ENCODE measurements at regions not wholly inside any gene's neighbourhood (a gene's known extent, or its start where the extent isn't known, plus 50 kb on each side); places are given as distances from the start of the nearest gene placed in this dataset.

DNA sequence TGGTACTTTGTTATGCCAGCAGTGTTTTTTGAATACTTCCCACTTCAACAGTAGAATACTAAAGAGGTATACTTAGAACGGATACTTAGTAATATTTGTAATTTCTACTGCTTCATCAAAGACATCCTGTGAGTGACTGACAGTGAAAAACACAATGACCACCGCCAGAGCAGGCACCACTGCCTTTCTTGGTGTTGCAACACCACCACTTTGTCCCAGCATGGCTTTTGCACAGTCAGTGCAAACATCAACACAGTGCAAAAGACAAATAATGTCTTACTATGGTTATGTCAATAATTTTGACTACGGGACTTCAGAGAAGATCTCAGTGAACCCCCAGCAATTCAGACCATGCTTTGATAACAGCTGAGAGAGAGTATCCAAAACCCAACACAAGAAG lies 220.5 kb downstream of the RBM26 start:
- Histone ChIP-seq H3K4me1 (ENCODE audit: control insufficient read depth in 1 of 2, insufficient read depth in 2 of 2, low read depth in 1 of 2, low read length in 1 of 2) (no peaks in the 10 kb centered on the region), H3K27ac (ENCODE audit: low read depth in 2 of 2, low read length in 1 of 2) (no peak overlapping the region), H3K4me3 (ENCODE audit: low read depth in 2 of 2, low read length in 1 of 2) (no peak overlapping the region), H3K79me2 (ENCODE audit: insufficient read depth) (no peaks in the 10 kb centered on the region), H3K4me2 (no peak overlapping the region), H3K9me2 (no peaks in the 10 kb centered on the region), H2AFZ (ENCODE audit: low read depth) (no peak overlapping the region), H3K36me3 (replicated peaks in 1 of 2; ENCODE audit: control insufficient read depth in 1 of 2, insufficient read depth in 2 of 2, low read length in 1 of 2) (no peaks in the 10 kb centered on the region), H3K9me3 (no peaks in the 10 kb centered on the region), H4K20me1 (ENCODE audit: insufficient read depth) (no peaks in the 10 kb centered on the region), H3F3A (replicated peaks; ENCODE audit: insufficient read depth) (no peaks in the 10 kb centered on the region), H3K27me3 (ENCODE audit: insufficient read depth) (no peaks in the 10 kb centered on the region), H3K9ac (no peak overlapping the region)
- 25% methylated on average over 3 of the region's 3 CpGs for WGBS (ENCODE audit: low lambda C conversion rate)
- TF ChIP-seq TAF1 (IDR thresholded peaks at IDR 0.05; ENCODE audit: borderline replicate concordance, low read depth, low read length): no peak
- TF ChIP-seq, protein P1, sequence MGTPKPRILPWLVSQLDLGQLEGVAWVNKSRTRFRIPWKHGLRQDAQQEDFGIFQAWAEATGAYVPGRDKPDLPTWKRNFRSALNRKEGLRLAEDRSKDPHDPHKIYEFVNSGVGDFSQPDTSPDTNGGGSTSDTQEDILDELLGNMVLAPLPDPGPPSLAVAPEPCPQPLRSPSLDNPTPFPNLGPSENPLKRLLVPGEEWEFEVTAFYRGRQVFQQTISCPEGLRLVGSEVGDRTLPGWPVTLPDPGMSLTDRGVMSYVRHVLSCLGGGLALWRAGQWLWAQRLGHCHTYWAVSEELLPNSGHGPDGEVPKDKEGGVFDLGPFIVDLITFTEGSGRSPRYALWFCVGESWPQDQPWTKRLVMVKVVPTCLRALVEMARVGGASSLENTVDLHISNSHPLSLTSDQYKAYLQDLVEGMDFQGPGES (IDR thresholded peaks at IDR 0.05; ENCODE audit: low read depth, low read length): no peak
- TF ChIP-seq SMC3 (IDR thresholded peaks at IDR 0.05; ENCODE audit: low read depth, low read length): no peak
- no peak for TF ChIP-seq RAD21 (IDR thresholded peaks at IDR 0.05; ENCODE audit: low read length)
- TF ChIP-seq, protein P2, sequence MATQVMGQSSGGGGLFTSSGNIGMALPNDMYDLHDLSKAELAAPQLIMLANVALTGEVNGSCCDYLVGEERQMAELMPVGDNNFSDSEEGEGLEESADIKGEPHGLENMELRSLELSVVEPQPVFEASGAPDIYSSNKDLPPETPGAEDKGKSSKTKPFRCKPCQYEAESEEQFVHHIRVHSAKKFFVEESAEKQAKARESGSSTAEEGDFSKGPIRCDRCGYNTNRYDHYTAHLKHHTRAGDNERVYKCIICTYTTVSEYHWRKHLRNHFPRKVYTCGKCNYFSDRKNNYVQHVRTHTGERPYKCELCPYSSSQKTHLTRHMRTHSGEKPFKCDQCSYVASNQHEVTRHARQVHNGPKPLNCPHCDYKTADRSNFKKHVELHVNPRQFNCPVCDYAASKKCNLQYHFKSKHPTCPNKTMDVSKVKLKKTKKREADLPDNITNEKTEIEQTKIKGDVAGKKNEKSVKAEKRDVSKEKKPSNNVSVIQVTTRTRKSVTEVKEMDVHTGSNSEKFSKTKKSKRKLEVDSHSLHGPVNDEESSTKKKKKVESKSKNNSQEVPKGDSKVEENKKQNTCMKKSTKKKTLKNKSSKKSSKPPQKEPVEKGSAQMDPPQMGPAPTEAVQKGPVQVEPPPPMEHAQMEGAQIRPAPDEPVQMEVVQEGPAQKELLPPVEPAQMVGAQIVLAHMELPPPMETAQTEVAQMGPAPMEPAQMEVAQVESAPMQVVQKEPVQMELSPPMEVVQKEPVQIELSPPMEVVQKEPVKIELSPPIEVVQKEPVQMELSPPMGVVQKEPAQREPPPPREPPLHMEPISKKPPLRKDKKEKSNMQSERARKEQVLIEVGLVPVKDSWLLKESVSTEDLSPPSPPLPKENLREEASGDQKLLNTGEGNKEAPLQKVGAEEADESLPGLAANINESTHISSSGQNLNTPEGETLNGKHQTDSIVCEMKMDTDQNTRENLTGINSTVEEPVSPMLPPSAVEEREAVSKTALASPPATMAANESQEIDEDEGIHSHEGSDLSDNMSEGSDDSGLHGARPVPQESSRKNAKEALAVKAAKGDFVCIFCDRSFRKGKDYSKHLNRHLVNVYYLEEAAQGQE (IDR thresholded peaks at IDR 0.05; ENCODE audit: low read depth, low read length): no peak
- no peak for TF ChIP-seq YY1 (IDR thresholded peaks at IDR 0.05; ENCODE audit: low read depth)
- no peak for TF ChIP-seq MEF2A (IDR thresholded peaks at IDR 0.05; ENCODE audit: borderline replicate concordance, low read depth)
- TF ChIP-seq, protein P3, sequence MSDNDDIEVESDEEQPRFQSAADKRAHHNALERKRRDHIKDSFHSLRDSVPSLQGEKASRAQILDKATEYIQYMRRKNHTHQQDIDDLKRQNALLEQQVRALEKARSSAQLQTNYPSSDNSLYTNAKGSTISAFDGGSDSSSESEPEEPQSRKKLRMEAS (IDR thresholded peaks at IDR 0.05; ENCODE audit: low read depth): no peak
- no peak for TF ChIP-seq CHD2 (IDR thresholded peaks at IDR 0.05; ENCODE audit: low read length, partially characterized antibody)
- no peak for TF ChIP-seq TCF12 (IDR thresholded peaks at IDR 0.05)
- TF ChIP-seq RCOR1 (IDR thresholded peaks at IDR 0.05; ENCODE audit: low read length): no peak
- TF ChIP-seq, protein P4, sequence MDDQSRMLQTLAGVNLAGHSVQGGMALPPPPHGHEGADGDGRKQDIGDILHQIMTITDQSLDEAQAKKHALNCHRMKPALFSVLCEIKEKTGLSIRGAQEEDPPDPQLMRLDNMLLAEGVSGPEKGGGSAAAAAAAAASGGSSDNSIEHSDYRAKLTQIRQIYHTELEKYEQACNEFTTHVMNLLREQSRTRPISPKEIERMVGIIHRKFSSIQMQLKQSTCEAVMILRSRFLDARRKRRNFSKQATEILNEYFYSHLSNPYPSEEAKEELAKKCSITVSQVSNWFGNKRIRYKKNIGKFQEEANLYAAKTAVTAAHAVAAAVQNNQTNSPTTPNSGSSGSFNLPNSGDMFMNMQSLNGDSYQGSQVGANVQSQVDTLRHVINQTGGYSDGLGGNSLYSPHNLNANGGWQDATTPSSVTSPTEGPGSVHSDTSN (IDR thresholded peaks at IDR 0.05): no peak
- no peak for TF ChIP-seq RXRA (IDR thresholded peaks at IDR 0.05; ENCODE audit: borderline replicate concordance, low read depth)
- TF ChIP-seq FOSL2 (IDR thresholded peaks at IDR 0.05; ENCODE audit: borderline replicate concordance, low read depth): no peak
- no peak for TF ChIP-seq NFIC (IDR thresholded peaks at IDR 0.05; ENCODE audit: borderline replicate concordance)
- TF ChIP-seq FOXM1 (IDR thresholded peaks at IDR 0.05; ENCODE audit: low read depth): no peak
- TF ChIP-seq, protein P5, sequence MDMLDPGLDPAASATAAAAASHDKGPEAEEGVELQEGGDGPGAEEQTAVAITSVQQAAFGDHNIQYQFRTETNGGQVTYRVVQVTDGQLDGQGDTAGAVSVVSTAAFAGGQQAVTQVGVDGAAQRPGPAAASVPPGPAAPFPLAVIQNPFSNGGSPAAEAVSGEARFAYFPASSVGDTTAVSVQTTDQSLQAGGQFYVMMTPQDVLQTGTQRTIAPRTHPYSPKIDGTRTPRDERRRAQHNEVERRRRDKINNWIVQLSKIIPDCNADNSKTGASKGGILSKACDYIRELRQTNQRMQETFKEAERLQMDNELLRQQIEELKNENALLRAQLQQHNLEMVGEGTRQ (IDR thresholded peaks at IDR 0.05; ENCODE audit: borderline replicate concordance, low read depth, low read length): no peak
- TF ChIP-seq FOXJ3 (CRISPR knock-in tag; IDR thresholded peaks at IDR 0.05): no peak
- CTCF ChIA-PET: interaction anchor here (1.0 to 1.4 kb wide), 2 partner anchors 15 to 17 kb away, joined by 3 read pairs; no protein-coding TSS in a partner anchor
- POLR2A ChIA-PET: interaction anchor here (0.7 kb wide), 1 partner anchor 33 kb away, joined by 3 read pairs; no protein-coding TSS in a partner anchor
- no peak for DNase-seq

All from SK-N-SH (cell line).